GM12874 (cell line): ENCODE measurements at regions not wholly inside any gene's neighbourhood (a gene's known extent, or its start where the extent isn't known, plus 50 kb on each side); places are given as distances from the start of the nearest gene placed in this dataset.

Experiments used
- TF ChIP-seq, protein P1 (sequence below): IDR thresholded peaks from 2 replicates; pipeline ENCODE4 v1.5.1; 2011; ENCODE audit warnings: low read depth, mild to moderate bottlenecking, control low read depth, low read length, moderate library complexity; ENCODE audit not compliant: insufficient read depth

- TF ChIP-seq, protein P1, sequence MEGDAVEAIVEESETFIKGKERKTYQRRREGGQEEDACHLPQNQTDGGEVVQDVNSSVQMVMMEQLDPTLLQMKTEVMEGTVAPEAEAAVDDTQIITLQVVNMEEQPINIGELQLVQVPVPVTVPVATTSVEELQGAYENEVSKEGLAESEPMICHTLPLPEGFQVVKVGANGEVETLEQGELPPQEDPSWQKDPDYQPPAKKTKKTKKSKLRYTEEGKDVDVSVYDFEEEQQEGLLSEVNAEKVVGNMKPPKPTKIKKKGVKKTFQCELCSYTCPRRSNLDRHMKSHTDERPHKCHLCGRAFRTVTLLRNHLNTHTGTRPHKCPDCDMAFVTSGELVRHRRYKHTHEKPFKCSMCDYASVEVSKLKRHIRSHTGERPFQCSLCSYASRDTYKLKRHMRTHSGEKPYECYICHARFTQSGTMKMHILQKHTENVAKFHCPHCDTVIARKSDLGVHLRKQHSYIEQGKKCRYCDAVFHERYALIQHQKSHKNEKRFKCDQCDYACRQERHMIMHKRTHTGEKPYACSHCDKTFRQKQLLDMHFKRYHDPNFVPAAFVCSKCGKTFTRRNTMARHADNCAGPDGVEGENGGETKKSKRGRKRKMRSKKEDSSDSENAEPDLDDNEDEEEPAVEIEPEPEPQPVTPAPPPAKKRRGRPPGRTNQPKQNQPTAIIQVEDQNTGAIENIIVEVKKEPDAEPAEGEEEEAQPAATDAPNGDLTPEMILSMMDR, result peak; percentile 89
Observed at GRCh38 chr3:176872771-176873209, 324.5 kb downstream of the TBL1XR1 start.

- TF ChIP-seq, protein P1, result no peak
Observed at GRCh38 chr3:176870451-176870850, 326.8 kb downstream of the TBL1XR1 start.

- TF ChIP-seq, protein P1, result no peak
Observed at GRCh38 chr3:176867681-176868663, 329.3 kb downstream of the TBL1XR1 start.

- TF ChIP-seq, protein P1, result no peak
Observed at GRCh38 chr3:176861137-176861536, 336.1 kb downstream of the TBL1XR1 start.

- TF ChIP-seq, protein P1, result no peak
Observed at GRCh38 chr3:176856721-176857120, 340.6 kb downstream of the TBL1XR1 start.

- TF ChIP-seq, protein P1, result no peak
Observed at GRCh38 chr3:176855901-176856486, 341.3 kb downstream of the TBL1XR1 start.

- TF ChIP-seq, protein P1, result no peak
Observed at GRCh38 chr3:176855213-176855612, 342.1 kb downstream of the TBL1XR1 start.
